ENCODE measurements at regions not wholly inside any gene's neighbourhood (a gene's known extent, or its start where the extent isn't known, plus 50 kb on each side); places are given as distances from the start of the nearest gene placed in this dataset.

GRCh38 chr12:127267128-127267527 lies 999.8 kb upstream of the TMEM132C start:
- Histone ChIP-seq H4K91ac (ENCODE audit: insufficient read length, low read depth, low read length) (no peak overlapping the region), H3K4me2 (ENCODE audit: insufficient read depth, insufficient read length, low read length) (no peak overlapping the region), H2AK5ac (ENCODE audit: insufficient read length, low read length) (no peak overlapping the region), H3K14ac (ENCODE audit: insufficient read depth, low read length) (no peak overlapping the region), H3K56ac (ENCODE audit: insufficient read length, low read depth, low read length) (no peak overlapping the region), H2BK15ac (ENCODE audit: low read depth, low read length) (no peak overlapping the region), H2BK120ac (ENCODE audit: low read depth, low read length, poor library complexity, severe bottlenecking) (no peak overlapping the region), H3K79me2 (ENCODE audit: insufficient read depth, low read length) (no peaks in the 10 kb centered on the region), H4K20me1 (ENCODE audit: control insufficient read depth, insufficient read depth, insufficient read length) (no peaks in the 10 kb centered on the region), H3K27me3 (ENCODE audit: insufficient read depth, low read length) (no peaks in the 10 kb centered on the region), H3K9me3 (ENCODE audit: control insufficient read depth, low read depth, low read length) (no peaks in the 10 kb centered on the region), H3K9ac (ENCODE audit: extremely low read depth, insufficient read length, low read length) (no peak overlapping the region), H3K79me1 (ENCODE audit: insufficient read depth, low read depth, low read length, poor library complexity, severe bottlenecking) (no peaks in the 10 kb centered on the region), H2BK5ac (ENCODE audit: insufficient read length, low read length) (no peak overlapping the region), H3K23me2 (ENCODE audit: insufficient read length, low read depth, low read length, poor library complexity, severe bottlenecking) (no peaks in the 10 kb centered on the region), H4K8ac (replicated peaks; ENCODE audit: insufficient read length, low read depth, low read length) (no peak overlapping the region), H2BK12ac (ENCODE audit: insufficient read length, low read depth, low read length) (no peak overlapping the region), H2AFZ (ENCODE audit: low read length) (no peak overlapping the region), H3K23ac (ENCODE audit: insufficient read length, low read depth, low read length) (no peak overlapping the region), H4K5ac (ENCODE audit: insufficient read length, low read depth, low read length) (no peak overlapping the region), H3T11ph (ENCODE audit: low read length) (no peak overlapping the region), H3K4me1 (ENCODE audit: insufficient read depth, low read length) (no peaks in the 10 kb centered on the region), H3K27ac (ENCODE audit: insufficient read length, low read depth, low read length) (no peak overlapping the region), H2BK20ac (ENCODE audit: low read depth, low read length, poor library complexity, severe bottlenecking) (no peak overlapping the region), H3K4ac (ENCODE audit: low read depth, low read length) (no peak overlapping the region), H3K18ac (ENCODE audit: insufficient read length, low read depth, low read length) (no peak overlapping the region)
- H3K4me1 Mint-ChIP-seq, result no peaks in the 10 kb centered on the region
- H3K4me3 Mint-ChIP-seq, result no peak overlapping the region
- no peak for TF ChIP-seq CTCF (conservative IDR thresholded peaks at IDR 0.05)
- no CpG with 5 or more reads among the region's 4 CpGs for WGBS (ENCODE audit: extremely low coverage, insufficient read length, low lambda C conversion rate)
- H3K9me3 Mint-ChIP-seq, result peaks cover 0 to 6% of the 10 kb centered on the region in 2 experiments; a peak in 1 of 5 replicates
- H3K27me3 Mint-ChIP-seq (ENCODE audit: low read depth), result peaks cover 15% of the 10 kb centered on the region
- no peak for DNase-seq
- no peak overlapping the region for H3K27ac Mint-ChIP-seq
- H3K36me3 Mint-ChIP-seq (ENCODE audit: insufficient read depth in 1 of 3, low read depth in 3 of 3), result 0 out of 7 replicates have a peak, but pooled peaks cover 0 to 2% (median 0%) of the 10 kb centered on the region in 3 experiments

Measured in H9 (cell line).